ENCODE measurements at regions not wholly inside any gene's neighbourhood (a gene's known extent, or its start where the extent isn't known, plus 50 kb on each side); places are given as distances from the start of the nearest gene placed in this dataset.

GRCh38 chr11:115778928-115779650 is 274.9 kb upstream of the CADM1 start:
- no peak for DNase-seq
- Histone ChIP-seq H2AK5ac (ENCODE audit: low read length) (no peak overlapping the region), H3K14ac (ENCODE audit: low read length) (no peak overlapping the region), H3K27ac (ENCODE audit: low read depth, low read length) (no peak overlapping the region), H2AFZ (ENCODE audit: insufficient read depth, low read length, poor library complexity) (no peak overlapping the region), H4K12ac (ENCODE audit: low read depth, low read length) (no peak overlapping the region), H3K4ac (ENCODE audit: low read depth, low read length) (no peak overlapping the region), H3K79me2 (ENCODE audit: control insufficient read depth, insufficient read depth, low read length, poor library complexity) (no peaks in the 10 kb centered on the region), H2BK5ac (ENCODE audit: low read depth, low read length, poor library complexity) (no peak overlapping the region), H3K4me2 (ENCODE audit: low read length) (no peak overlapping the region), H3K9me3 (ENCODE audit: insufficient read depth, low read depth, low read length) (no peaks in the 10 kb centered on the region), H3K23ac (ENCODE audit: low read length) (no peak overlapping the region), H3K27me3 (ENCODE audit: insufficient read depth, low read length) (no peaks in the 10 kb centered on the region), H2BK12ac (ENCODE audit: low read length) (no peak overlapping the region), H3K18ac (ENCODE audit: low read length) (no peak overlapping the region), H2BK120ac (ENCODE audit: insufficient read depth, low read length, poor library complexity) (no peak overlapping the region), H3K36me3 (ENCODE audit: control insufficient read depth in 1 of 2, insufficient read depth in 2 of 2, low read length in 2 of 2) (no peaks in the 10 kb centered on the region), H3K4me3 (ENCODE audit: low read depth, low read length) (no peak overlapping the region), H4K91ac (ENCODE audit: low read depth, low read length) (no peak overlapping the region), H3K4me1 (ENCODE audit: control insufficient read depth in 1 of 2, insufficient read depth in 2 of 2, low read length in 2 of 2) (peaks cover 0 to 3% of the 10 kb centered on the region in 2 experiments), H3K9ac (ENCODE audit: low read length) (no peak overlapping the region), H4K8ac (ENCODE audit: low read depth, low read length) (no peak overlapping the region), H3K79me1 (ENCODE audit: low read length) (no peaks in the 10 kb centered on the region)
- no CpG with 5 or more reads among the region's 2 CpGs for WGBS (ENCODE audit: extremely low coverage, insufficient coverage, insufficient read length)

DNA sequence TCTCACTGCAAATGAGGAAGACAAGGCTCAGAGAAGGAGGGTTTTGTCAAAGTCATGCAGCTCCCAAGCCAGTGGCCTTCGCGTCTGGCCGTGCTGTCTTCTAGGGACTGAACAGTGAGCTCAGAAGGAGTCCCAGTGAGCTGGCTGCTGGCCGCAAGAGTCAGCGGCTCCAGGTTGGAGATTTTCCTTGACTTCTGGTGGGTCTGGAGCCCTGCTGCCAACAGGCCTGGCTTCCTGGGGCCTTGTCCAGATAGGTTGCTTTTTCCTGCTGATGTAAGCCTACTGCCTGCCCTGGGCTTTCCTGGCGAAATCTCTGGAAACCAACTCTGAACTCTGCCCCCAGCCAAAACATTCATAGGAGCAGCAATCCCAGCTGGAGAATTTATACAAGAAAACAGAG is 272.7 kb upstream of the CADM1 start:
- H3K9ac ChIP-seq (ENCODE audit: low read length): no peak overlapping the region
- WGBS (ENCODE audit: extremely low coverage, insufficient coverage, insufficient read length): no CpG with 5 or more reads among the region's 6 CpGs
- H4K91ac ChIP-seq (ENCODE audit: low read depth, low read length): no peak overlapping the region
- H3K27ac ChIP-seq (ENCODE audit: low read depth, low read length): no peak overlapping the region
- H4K12ac ChIP-seq (ENCODE audit: low read depth, low read length): no peak overlapping the region
- H3K4ac ChIP-seq (ENCODE audit: low read depth, low read length): no peak overlapping the region
- no peak overlapping the region for H3K4me3 ChIP-seq (ENCODE audit: low read depth, low read length)
- no peaks in the 10 kb centered on the region for H3K79me1 ChIP-seq (ENCODE audit: low read length)
- no peaks in the 10 kb centered on the region for H3K36me3 ChIP-seq (ENCODE audit: control insufficient read depth in 1 of 2, insufficient read depth in 2 of 2, low read length in 2 of 2)
- H4K8ac ChIP-seq (ENCODE audit: low read depth, low read length): no peak overlapping the region
- H3K4me2 ChIP-seq (ENCODE audit: low read length): no peak overlapping the region
- H3K14ac ChIP-seq (ENCODE audit: low read length): no peak overlapping the region
- no peaks in the 10 kb centered on the region for H3K79me2 ChIP-seq (ENCODE audit: control insufficient read depth, insufficient read depth, low read length, poor library complexity)
- H2BK12ac ChIP-seq (ENCODE audit: low read length): no peak overlapping the region
- no peaks in the 10 kb centered on the region for H3K27me3 ChIP-seq (ENCODE audit: insufficient read depth, low read length)
- DNase-seq: no peak
- no peak overlapping the region for H2BK5ac ChIP-seq (ENCODE audit: low read depth, low read length, poor library complexity)
- H3K9me3 ChIP-seq (ENCODE audit: insufficient read depth, low read depth, low read length): no peaks in the 10 kb centered on the region
- peaks cover 2 to 3% of the 10 kb centered on the region in 2 experiments for H3K4me1 ChIP-seq (ENCODE audit: control insufficient read depth in 1 of 2, insufficient read depth in 2 of 2, low read length in 2 of 2)
- H2AK5ac ChIP-seq (ENCODE audit: low read length): no peak overlapping the region
- H2BK120ac ChIP-seq (ENCODE audit: insufficient read depth, low read length, poor library complexity): no peak overlapping the region
- no peak overlapping the region for H3K18ac ChIP-seq (ENCODE audit: low read length)
- H3K23ac ChIP-seq (ENCODE audit: low read length): no peak overlapping the region
- H2AFZ ChIP-seq (ENCODE audit: insufficient read depth, low read length, poor library complexity): no peak overlapping the region

DNA sequence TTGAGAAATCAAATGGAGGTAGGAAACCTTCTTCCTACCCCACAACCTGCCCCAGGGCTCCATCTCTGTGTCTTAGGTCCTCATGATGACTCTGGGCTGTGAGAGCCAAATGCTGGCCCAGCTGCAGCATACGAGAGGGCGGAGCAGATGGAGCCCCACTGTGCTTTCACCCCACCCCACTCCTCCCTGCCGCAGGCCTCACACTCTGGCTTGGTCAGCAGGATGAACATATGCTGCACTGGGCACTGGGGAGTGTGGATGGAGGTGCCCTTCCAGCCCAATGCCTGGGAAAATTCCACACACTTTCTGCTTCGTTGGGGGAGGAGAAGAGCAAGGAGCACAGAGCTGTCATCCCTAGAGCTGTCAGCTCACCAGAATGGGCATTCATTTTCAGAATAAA is 271.6 kb upstream of the CADM1 start:
- Histone ChIP-seq H4K12ac (ENCODE audit: low read depth, low read length) (no peak overlapping the region), H3K27me3 (ENCODE audit: insufficient read depth, low read length) (no peaks in the 10 kb centered on the region), H3K79me1 (ENCODE audit: low read length) (no peaks in the 10 kb centered on the region), H3K23ac (ENCODE audit: low read length) (no peak overlapping the region), H3K36me3 (ENCODE audit: control insufficient read depth in 1 of 2, insufficient read depth in 2 of 2, low read length in 2 of 2) (no peaks in the 10 kb centered on the region), H3K4me2 (ENCODE audit: low read length) (no peak overlapping the region), H3K18ac (ENCODE audit: low read length) (no peak overlapping the region), H2AFZ (ENCODE audit: insufficient read depth, low read length, poor library complexity) (no peak overlapping the region), H2BK5ac (ENCODE audit: low read depth, low read length, poor library complexity) (no peak overlapping the region), H4K8ac (ENCODE audit: low read depth, low read length) (no peak overlapping the region), H4K91ac (ENCODE audit: low read depth, low read length) (no peak overlapping the region), H3K4me1 (ENCODE audit: control insufficient read depth in 1 of 2, insufficient read depth in 2 of 2, low read length in 2 of 2) (peaks cover 2 to 3% of the 10 kb centered on the region in 2 experiments), H2BK120ac (ENCODE audit: insufficient read depth, low read length, poor library complexity) (no peak overlapping the region), H2BK12ac (ENCODE audit: low read length) (no peak overlapping the region), H3K14ac (ENCODE audit: low read length) (no peak overlapping the region), H3K4ac (ENCODE audit: low read depth, low read length) (no peak overlapping the region), H3K9me3 (ENCODE audit: insufficient read depth, low read depth, low read length) (no peaks in the 10 kb centered on the region), H3K9ac (ENCODE audit: low read length) (no peak overlapping the region), H3K27ac (ENCODE audit: low read depth, low read length) (no peak overlapping the region), H3K4me3 (ENCODE audit: low read depth, low read length) (no peak overlapping the region), H3K79me2 (ENCODE audit: control insufficient read depth, insufficient read depth, low read length, poor library complexity) (no peaks in the 10 kb centered on the region), H2AK5ac (ENCODE audit: low read length) (no peak overlapping the region)
- no CpG with 5 or more reads among the region's 4 CpGs for WGBS (ENCODE audit: extremely low coverage, insufficient coverage, insufficient read length)
- DNase-seq: no peak

DNA sequence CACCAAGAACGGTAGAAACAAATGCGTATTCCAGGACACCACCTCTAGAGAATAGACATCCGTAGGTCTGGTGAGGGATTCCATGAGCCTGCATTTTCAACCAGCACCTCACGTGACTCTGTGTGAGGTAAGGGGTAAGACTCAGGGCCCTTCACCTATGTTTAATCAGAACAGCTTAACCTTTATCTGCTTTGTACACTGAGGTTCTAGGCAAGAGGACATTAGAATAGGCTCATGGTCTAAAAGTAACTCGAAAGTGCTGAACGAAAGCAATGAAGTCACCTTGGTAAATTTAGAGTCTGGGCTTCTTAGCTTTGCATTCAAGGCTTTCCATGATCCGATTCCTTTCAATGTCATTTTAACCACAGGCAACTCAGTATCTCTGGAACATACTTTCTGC is 270.5 kb upstream of the CADM1 start:
- Histone ChIP-seq H3K4me1 (ENCODE audit: control insufficient read depth in 1 of 2, insufficient read depth in 2 of 2, low read length in 2 of 2) (peaks cover 2 to 3% of the 10 kb centered on the region in 2 experiments), H3K79me1 (ENCODE audit: low read length) (no peaks in the 10 kb centered on the region), H3K4me2 (ENCODE audit: low read length) (no peak overlapping the region), H3K9ac (ENCODE audit: low read length) (no peak overlapping the region), H2AK5ac (ENCODE audit: low read length) (no peak overlapping the region), H4K91ac (ENCODE audit: low read depth, low read length) (no peak overlapping the region), H3K9me3 (ENCODE audit: insufficient read depth, low read depth, low read length) (no peaks in the 10 kb centered on the region), H3K27ac (ENCODE audit: low read depth, low read length) (no peak overlapping the region), H3K4ac (ENCODE audit: low read depth, low read length) (no peak overlapping the region), H3K14ac (ENCODE audit: low read length) (no peak overlapping the region), H3K79me2 (ENCODE audit: control insufficient read depth, insufficient read depth, low read length, poor library complexity) (no peaks in the 10 kb centered on the region), H4K12ac (ENCODE audit: low read depth, low read length) (no peak overlapping the region), H2BK5ac (ENCODE audit: low read depth, low read length, poor library complexity) (no peak overlapping the region), H3K36me3 (ENCODE audit: control insufficient read depth in 1 of 2, insufficient read depth in 2 of 2, low read length in 2 of 2) (no peaks in the 10 kb centered on the region), H3K18ac (ENCODE audit: low read length) (no peak overlapping the region), H2BK120ac (ENCODE audit: insufficient read depth, low read length, poor library complexity) (no peak overlapping the region), H2BK12ac (ENCODE audit: low read length) (no peak overlapping the region), H3K4me3 (ENCODE audit: low read depth, low read length) (no peak overlapping the region), H3K23ac (ENCODE audit: low read length) (no peak overlapping the region), H3K27me3 (ENCODE audit: insufficient read depth, low read length) (no peaks in the 10 kb centered on the region), H2AFZ (ENCODE audit: insufficient read depth, low read length, poor library complexity) (no peak overlapping the region), H4K8ac (ENCODE audit: low read depth, low read length) (no peak overlapping the region)
- no CpG with 5 or more reads among the region's 7 CpGs for WGBS (ENCODE audit: extremely low coverage, insufficient coverage, insufficient read length)
- no peak for DNase-seq

All from trophoblast cell (in vitro differentiated cells and primary cell).